ENCODE measurements at regions not wholly inside any gene's neighbourhood (a gene's known extent, or its start where the extent isn't known, plus 50 kb on each side); places are given as distances from the start of the nearest gene placed in this dataset.

GRCh38 chr1:222068101-222068500, 326.2 kb upstream of the DUSP10 start (continued):
- TF ChIP-seq POLR2AphosphoS5 (IDR thresholded peaks at IDR 0.05; ENCODE audit: low read depth, low read length) (no peak), BACH1 (IDR thresholded peaks at IDR 0.05; ENCODE audit: low read length) (no peak), NRF1 (IDR thresholded peaks at IDR 0.05; ENCODE audit: low read depth, low read length) (no peak), SIX5 (IDR thresholded peaks at IDR 0.05; ENCODE audit: low read depth, low read length) (no peak)

Measured in H1 (cell line).